HUDEP-2 (cell line): ENCODE measurements at regions not wholly inside any gene's neighbourhood (a gene's known extent, or its start where the extent isn't known, plus 50 kb on each side); places are given as distances from the start of the nearest gene placed in this dataset.

Experiments
- DNase-seq, 76 experiments: peaks; one replicate each; lab custom pipeline; 2025; ENCODE audit not compliant: unreplicated experiment in 76 of 76; lab: John Stamatoyannopoulos, UW

DNA sequence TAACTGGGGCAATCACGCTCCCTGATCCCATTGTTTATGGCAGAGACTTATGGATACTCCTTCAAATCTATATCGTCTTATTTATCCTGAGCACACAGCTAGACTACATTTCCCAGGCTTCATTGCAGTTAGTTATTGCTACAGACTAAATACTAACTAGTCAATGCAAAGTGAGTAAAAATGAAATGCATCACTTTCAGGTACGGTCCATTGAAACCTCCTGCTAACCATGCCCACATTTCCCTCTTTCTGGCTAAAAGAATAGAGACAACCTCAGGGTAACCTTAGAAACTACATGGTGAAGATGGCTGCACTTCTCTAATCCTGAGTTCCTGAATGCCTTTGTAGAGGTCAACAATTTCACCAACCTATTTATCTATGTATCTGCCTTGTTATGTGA is 437.4 kb downstream of the EPHA4 start:
- DNase-seq: no peak

DNA sequence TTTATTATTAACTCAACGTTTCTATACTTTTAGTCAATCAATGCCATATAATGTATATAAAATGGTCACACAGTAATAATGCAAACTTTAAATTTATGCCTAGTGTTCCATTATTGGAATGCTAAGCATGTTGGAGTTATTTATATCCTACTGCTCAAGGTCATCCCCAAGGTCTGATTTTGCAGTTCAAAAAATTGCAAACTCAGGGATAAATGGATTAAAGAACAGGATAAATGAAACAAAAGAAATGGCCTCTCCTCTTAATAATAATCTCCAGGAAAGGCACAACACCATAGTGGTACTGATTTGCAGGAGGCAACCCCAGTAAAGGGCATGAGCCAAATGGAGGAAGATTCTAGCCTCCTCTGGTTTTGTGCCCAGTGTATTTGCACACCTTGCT is 436.4 kb downstream of the EPHA4 start:
- no peak for DNase-seq

DNA sequence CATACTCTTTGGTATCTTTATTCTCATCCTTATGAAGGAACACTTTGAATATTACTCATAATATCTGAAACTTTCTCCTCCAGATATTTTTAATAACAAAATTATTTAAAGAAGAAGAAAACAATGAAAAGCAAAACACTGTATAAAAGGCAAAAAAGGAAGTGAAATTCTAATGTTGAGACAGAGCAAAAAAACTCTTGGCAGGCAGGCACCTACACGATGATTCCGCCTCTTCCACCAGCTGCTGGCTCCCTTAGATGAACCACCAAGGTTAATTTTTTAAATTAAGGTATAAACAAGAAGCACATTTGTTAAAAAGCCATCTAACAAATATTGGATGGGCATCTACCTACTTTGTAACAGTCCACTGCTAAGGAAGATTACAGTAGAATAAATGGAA is 434.7 kb downstream of the EPHA4 start:
- no peak for DNase-seq

DNA sequence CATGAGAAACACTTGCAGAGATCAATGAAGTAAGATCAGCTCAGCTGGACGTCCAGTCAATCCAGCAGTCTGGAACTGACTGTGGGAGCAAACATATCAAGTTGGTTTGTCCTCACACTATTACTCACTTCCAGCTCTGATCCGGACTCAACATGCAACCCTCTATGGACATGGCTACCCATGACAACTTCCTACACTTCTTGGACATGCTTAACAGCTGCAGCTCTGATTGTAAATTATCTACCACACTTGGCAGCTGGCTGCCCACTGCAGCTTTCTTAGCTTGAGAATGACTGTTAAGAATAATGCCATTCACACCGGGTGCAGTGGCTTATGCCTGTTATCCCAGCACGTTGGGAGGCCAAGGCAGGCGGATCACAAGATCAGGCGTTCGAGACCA is 429.8 kb downstream of the EPHA4 start:
- DNase-seq: no peak

DNA sequence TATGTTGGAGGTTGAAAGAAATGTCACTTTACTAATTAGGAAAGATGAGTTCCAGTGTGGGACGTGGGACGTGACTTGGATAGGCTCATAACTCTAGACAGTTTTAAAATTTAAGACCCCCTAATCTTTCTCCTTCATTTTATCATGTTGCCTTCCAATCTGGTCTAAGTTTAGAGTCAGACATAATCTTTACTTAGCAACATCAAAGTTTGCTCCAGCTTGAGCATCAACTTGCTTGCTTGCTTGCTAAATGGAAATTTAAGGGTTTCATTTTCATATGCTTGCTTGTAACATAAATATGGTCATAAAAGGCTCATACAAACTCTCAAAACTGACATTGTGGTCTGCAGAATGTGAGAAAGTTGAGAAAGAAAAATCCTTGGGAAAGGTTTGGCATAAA is 428.9 kb downstream of the EPHA4 start:
- DNase-seq: no peak

DNA sequence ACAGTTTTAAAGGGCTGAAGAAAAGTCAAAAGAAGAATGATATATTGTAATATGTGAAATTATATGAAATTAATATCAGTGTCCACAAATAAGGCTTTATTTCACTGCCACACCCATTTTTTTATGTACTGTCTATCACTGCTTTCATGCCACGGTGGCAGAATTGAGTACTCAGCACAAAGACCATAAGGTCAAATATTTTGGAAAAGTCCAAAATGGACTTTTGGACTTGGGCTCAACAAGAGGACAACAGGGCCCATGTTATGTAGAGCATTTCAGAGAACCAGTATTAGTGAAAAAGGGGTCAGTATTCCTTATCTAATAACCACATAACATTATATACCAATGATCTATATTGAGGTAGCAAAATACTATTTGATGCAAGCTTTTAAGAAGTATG is 427.2 kb downstream of the EPHA4 start:
- no peak for DNase-seq

DNA sequence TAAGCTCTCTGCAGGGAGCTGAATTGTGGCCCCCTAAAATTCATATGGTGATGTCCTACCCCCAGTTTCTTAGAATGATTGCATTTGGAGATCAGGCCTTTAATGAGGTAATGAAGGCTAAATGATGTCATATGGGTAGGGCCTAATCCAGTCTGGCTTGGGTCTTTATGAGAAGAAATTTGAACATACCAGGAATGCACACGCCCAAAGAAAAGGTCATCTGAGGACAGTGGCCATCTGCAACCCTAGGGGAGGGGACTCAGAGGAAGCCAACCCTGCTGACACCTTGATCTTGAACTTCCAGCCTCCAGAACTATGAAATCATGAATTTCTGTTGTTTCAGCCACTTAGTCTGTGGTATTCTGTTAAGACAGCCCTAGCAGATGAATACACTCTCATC is 426.7 kb downstream of the EPHA4 start:
- no peak for DNase-seq

DNA sequence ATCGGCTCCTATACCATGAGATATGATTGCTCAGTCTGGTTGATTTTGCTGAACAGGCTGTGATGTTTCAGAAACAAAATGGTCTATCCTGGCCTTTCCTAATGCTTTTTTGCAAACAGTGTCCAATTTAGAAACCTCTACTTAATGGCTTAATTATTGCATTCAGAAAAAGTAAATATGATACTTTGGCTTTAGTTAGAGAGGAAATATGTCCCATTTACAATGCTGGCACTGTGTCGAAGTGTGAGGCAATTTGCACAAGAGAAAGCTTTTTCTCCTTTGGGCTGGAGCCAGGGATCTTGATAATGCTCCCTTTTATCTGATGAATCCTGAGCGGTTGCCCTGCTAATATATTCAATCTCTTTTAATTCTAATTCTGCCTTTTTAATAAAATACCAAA is 418.9 kb downstream of the EPHA4 start:
- no peak for DNase-seq

DNA sequence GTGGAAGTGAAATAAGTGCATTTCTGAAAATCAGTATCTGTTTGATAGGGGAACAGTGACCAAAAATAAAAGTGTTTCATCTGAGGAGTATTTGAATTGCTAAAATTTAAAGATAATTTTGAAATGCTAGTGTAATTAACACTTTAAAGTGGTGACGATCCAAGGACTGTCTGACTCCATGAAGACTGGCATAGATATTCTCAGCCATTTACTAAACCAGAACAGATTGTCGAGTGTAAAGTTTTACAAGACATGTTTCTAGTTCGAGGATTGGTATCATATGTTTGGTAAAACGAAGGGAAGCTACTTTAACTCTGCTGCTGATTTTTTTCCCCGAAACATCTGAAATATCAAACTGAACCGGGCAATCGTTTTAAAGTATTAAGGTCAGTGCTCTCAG is 417.9 kb downstream of the EPHA4 start:
- DNase-seq: no peak

DNA sequence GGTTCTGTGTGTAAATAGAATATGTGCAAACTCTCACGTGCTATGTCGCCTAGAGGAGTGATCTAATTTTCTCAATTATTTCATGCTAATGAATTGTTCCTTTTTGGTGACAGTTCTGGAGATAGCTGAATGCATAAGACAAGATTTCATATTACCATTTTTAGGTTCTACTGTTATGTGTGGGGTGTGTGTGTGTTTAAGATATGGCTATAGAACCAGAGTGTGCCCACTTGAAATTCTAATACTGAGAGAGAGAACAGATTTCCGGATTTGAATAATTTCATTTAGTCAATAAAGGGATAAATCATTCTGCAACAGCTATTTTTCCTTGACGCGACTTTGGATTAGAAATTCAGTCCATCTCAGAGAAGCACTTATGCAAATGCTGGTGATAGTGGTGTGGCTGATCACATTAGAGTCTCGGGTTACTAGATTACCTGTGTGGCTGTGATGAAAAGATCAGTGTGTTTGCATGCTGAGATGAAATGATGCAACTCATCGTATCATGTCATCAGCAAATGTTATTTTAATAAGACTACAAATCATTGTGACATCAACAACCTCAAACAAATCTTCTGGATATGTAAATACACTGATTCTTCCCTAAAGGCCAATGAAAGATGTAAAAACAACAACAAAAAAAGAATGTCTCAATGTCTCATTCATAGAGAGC is 415.9 kb downstream of the EPHA4 start:
- DNase-seq: no peak

DNA sequence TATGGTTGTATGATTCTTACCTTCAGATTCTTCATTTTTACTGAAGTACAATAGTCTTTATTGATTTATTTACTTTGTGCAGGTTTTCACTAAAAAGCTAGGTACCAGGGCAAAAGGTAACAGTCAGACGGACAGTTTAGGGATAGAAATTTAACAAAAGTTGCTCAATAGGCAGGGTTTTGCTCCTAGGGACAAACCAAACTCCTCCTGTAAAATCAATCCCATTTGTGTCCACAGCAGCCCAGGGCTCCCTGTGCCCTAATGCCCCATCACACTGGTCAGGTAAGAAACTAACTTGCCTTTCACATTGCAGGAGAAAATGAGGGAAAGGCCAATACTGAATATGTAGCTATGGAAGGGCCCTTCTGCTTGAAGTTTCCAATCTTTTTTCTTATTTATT is 410.9 kb downstream of the EPHA4 start:
- DNase-seq: no peak

DNA sequence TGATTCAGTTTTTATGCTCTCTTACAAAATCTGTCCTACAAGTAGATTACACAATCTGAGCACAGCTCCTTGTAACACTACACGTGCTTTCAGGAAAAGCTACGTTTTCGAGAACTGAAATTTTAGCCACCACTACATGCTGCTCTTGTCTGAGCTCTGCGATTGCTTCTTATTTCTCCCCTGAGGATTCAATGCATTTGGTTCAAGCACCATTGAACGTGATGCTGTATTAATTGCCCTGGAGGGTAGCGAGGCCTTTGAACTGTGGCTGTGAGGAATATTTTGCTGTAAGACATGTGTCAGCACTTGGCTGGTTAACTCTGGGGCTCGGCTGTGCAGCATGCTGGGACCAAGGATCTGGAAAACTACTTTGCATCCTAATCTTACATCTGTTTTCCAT is 405.8 kb downstream of the EPHA4 start:
- no peak for DNase-seq

DNA sequence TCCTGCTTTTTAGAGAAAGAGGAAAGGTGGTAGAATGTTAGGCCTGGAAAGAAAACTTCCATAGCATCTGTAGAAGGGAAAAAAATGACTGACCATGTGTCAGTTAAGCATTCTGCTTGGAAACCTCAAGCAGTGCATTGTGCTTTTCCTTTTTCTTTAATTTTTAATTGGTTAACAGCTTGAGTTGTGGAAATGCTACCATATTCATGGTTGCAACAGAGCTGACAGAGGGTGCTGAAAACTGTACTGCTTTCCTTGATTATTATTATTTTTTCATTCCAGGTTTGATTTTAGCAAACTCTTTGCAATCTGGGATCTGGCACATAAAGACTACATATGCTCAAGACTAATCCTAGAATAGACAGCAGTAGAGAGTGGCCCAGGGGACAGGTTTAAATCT is 404.5 kb downstream of the EPHA4 start:
- no peak for DNase-seq

DNA sequence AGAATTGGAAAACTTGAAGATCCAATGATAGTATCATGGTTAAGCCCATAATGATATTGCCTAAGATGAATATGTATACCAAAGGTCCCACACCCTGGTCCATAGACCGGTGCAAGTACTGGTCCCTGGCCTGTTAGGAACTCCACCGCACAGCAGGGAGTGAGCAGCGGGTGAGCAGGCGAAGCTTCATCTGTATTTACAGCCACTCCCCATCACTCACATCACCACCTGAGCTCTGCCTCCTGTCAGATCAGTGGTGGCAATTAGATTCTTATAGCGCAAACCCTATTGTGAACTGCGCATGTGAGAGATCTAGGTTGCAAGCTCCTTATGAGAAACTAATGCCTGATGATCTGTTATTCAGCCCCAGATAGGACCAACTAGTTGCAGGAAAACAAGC is 402.4 kb downstream of the EPHA4 start:
- DNase-seq: no peak

DNA sequence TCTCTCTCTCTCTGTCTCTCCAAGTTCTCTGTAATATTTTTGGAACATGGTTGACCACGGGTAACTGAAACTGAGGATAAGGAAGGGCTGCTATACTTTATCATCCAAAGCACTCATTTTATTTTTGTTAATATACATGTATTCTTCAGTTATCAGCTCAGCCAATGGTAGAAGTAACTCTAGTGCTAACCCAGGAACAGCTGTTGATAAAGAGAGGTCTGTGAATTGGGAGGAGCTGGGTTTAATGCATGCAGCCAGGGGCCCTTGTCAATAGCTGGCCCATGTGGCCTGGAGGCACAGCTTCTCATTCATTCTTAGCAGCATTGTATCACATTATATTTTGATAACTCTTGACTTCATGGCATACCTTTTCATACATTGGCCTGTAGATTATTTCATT is 401.6 kb downstream of the EPHA4 start:
- no peak for DNase-seq

DNA sequence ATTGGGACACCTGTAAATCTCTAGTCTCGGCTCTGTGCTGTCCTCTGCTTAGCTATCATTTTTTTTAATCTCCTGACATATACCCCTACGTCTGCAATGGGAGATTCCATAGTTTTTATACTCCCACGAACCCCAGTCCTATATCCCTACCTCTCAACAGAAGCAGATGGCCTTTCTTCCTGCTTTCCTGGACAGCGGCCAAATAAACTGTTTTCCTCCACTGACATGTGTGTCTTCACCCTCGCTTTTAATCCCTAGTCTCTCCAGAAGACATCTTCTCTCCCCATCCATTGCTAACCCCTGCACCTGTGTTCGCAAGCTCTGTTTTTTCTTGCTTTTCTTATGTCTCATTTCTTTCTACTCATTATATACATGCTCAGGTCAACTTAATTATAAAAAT is 395.4 kb downstream of the EPHA4 start:
- DNase-seq: no peak

DNA sequence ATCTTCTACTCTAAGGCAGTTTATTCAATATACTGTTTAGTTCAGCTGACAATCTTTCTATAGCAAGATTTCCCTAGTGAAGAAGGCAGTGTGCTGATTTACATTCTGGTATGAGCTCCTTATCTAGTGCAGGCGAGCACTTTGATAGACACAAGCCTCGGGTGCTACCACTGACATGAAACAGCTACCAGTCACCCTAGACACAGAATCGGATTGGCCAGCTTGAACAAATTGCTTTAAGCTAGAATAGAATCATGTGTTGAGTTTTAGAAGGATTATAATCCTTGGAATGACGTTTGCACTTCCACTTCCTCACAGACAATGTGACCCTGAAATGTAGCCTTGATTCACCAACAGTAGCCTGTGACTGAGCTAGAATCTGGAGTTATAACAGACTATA is 394.0 kb downstream of the EPHA4 start:
- no peak for DNase-seq

DNA sequence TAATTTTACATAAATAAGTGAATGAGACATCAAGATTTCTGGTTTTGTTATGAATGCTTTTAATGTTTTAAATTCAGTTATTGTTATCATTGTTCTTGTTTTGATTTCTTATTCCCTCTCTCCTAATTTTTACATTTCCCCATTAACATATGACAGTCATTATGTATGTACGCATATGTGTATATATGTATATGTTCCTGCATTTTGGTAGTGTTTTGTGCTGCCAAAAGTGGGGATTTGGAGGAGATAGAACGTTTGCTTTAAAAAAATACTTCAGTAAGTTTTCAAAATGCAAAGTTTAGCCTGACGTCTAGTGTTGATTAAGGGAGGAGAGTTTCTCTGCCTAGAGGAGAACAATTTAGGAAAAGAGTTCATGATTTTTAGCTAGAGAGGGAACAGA is 385.2 kb downstream of the EPHA4 start:
- DNase-seq: no peak

DNA sequence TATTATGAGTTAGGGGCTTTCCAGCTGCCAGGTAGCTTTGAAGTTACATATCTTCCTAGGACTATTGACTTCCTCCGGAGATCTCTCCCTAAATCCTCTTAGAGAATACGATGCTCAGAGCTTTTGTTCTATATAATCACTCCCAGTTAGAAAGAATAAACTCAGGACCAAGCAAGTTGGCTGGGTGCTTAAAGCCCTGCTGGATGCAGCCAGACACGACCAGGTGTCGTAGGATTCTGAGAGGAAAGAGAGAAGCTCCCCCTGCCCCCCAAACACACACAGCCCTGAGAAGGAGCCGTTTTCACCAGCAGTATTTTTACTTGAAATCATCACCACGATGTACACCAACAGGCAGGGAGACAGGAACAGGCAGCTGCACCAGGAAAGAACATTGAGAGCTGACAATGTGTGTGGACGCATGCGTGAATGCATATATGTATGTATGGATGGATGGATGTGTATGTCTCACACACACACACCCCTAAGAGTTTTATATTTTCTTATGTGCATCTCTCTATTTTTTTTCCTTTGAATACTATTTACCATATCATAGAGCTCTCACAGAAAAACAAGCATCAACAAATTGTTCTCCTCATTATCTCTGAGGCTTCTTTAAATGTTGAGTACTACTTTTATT is 382.6 kb downstream of the EPHA4 start:
- DNase-seq: no peak

DNA sequence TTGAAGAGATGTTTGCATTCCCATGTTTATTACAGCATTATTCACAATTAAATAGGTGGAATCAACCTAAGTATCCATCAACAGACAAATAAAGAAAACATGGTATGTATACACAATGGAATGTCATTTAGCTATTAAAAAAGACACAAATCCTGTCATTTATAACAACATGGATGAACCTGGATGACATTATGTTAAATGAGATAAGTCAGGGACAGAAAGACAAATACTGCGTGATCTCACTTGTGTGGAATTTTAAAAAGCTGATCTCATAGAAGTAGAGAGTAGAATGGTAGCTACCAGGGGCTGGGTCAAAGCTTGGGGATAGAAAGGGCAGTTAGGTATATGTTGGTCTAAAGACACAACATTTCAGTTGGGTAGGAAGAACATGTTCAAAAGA is 376.3 kb downstream of the EPHA4 start:
- no peak for DNase-seq

DNA sequence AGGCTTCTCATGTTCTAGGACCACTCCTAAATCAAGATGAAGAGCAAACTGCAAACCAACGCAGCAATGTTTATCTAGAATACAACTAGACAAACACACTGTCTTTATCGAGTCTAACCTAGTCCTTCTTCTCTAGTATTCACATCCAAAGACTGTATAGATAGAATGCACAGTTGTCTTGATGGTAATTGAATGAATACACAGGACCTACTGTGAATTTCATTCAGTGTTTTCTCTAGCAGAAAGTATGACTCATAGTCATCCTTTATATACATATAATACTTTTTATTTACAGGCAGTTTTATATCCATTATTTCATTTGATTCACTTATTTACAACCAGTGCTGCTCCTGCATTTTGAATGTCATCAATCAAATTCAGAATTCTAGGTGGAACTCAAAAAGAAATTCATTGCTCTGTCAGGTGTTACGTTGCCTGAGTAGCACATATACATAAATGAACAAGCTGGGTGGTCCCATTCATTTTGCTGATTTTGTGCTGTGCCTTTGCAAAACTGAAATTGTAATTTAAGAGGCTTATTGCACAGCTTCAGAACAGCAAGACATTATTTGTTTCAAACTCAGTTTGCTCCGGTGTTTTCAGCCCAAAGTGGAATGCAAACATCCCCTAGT is 374.8 kb downstream of the EPHA4 start:
- DNase-seq: no peak

DNA sequence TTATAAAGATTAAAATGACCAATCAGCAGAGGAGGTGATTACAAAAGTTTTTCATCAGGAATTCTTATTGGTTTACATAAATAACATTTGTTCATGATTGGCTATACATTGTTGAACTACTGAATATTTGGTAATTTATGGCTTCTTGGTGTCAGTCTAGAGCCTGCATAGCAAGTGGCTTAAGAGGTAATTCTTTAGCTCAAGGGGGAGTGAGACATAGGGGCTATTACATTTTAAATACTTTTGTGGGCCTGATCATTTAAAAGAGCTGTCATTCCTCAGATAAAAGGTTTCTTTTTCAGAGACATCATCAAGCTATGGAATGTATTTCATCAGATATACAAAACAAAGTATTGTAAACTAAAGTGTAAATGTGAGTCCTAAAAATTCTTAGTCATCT is 373.8 kb downstream of the EPHA4 start:
- no peak for DNase-seq
